HCT116 (cell line): ENCODE measurements at regions not wholly inside any gene's neighbourhood (a gene's known extent, or its start where the extent isn't known, plus 50 kb on each side); places are given as distances from the start of the nearest gene placed in this dataset.

Experiments
- ATAC-seq: fragments of 200-7000 bp; cut with Tn5 transposase; 2 replicates; pipeline ENCODE4 v1.9.1; 2020; ENCODE audit warnings: mild to moderate bottlenecking, moderate library complexity
- BruUV-seq: library from RNA; stranded (reverse); fragments of 400-500 nt; replicated peaks from 2 replicates; lab custom pipeline; 2021; lab: Mats Ljungman, UMichigan
- CTCF ChIA-PET: fragments of 300-600 bp; sonication (Branson Sonifier 250); formaldehyde crosslinking; loops from one replicate; lab custom pipeline; 2021; ENCODE audit warnings: antibody characterized with exemption; lab: Charles Lee
- POLR2A ChIA-PET: fragments of 300-600, 350-600 bp; sonication (Branson Sonifier 250); formaldehyde crosslinking; loops from one replicate; lab custom pipeline; 2021; ENCODE audit warnings: antibody characterized with exemption; lab: Charles Lee
- RAD21 ChIA-PET, 2 experiments: fragments of 300-600 bp; sonication (Branson Sonifier 250); formaldehyde crosslinking; loops; one replicate each; lab custom pipeline; 2023; ENCODE audit warnings: low total read pairs in 2 of 2; ENCODE audit not compliant: uncharacterized antibody in 2 of 2, unreplicated experiment in 2 of 2, low non-redundant PET in 1 of 2; lab: Charles Lee
- DNase-seq: peaks from one replicate; pipeline ENCODE4 v3.0.0-alpha.2; 2010; ENCODE audit warnings: low read depth, low spot score
- H2AFZ ChIP-seq: fragments of 200-600 bp; shearing (Covaris generic), sonication (generic); 2 replicates; pipeline ENCODE4 v1.6.1; 2017; ENCODE audit warnings: low read depth, mixed run types, mixed read lengths, antibody characterized with exemption, low read length; ENCODE audit not compliant: poor library complexity, severe bottlenecking
- H3K27ac ChIP-seq: 2 replicates; pipeline ENCODE4 v1.5.1; 2012; ENCODE audit warnings: low read depth, low read length
- H3K27me3 ChIP-seq: fragments of 200-600 bp; sonication (generic); 2 replicates; pipeline ENCODE4 v1.6.1; 2016; ENCODE audit warnings: mixed run types, low read length, mixed read lengths; ENCODE audit not compliant: insufficient read depth
- H3K36me3 ChIP-seq, 2 experiments: fragments of 200-500 bp in 1 of 2; fragments of 200-600 bp in 1 of 2; sonication (Bioruptor generic) in 1 of 2; sonication (generic) in 1 of 2; 2 replicates each; pipeline versions ENCODE4 v1.5.1 to v1.6.1; 2014 to 2016; ENCODE audit warnings: low read length in 2 of 2, inconsistent platforms in 1 of 2, mixed read lengths in 1 of 2, mixed run types in 1 of 2; ENCODE audit not compliant: insufficient read depth in 2 of 2, control insufficient read depth in 1 of 2
- H3K4me1 ChIP-seq, 2 experiments: fragments of 200-600 bp in 1 of 2; sonication (generic) in 1 of 2; 2 replicates each; pipeline versions ENCODE4 v1.5.1 to v1.6.1; 2012 to 2017; ENCODE audit warnings: low read length in 2 of 2, inconsistent platforms in 1 of 2, mild to moderate bottlenecking in 1 of 2, mixed read lengths in 1 of 2, mixed run types in 1 of 2, moderate library complexity in 1 of 2; ENCODE audit not compliant: insufficient read depth in 2 of 2, control insufficient read depth in 1 of 2
- H3K4me2 ChIP-seq: fragments of 200-600 bp; sonication (generic); 2 replicates; pipeline ENCODE4 v1.6.1; 2017; ENCODE audit warnings: mixed run types, low read length, mixed read lengths
- H3K4me3 ChIP-seq, 2 experiments: fragments of 200-600 bp in 1 of 2; sonication (generic) in 1 of 2; replicated peaks in 1 of 2; 2 replicates each; pipeline ENCODE4 v1.5.1; 2011 to 2016; ENCODE audit warnings: low read length in 2 of 2, control low read depth in 1 of 2, low read depth in 1 of 2, mild to moderate bottlenecking in 1 of 2, mixed read lengths in 1 of 2, mixed run types in 1 of 2
- H3K79me2 ChIP-seq: fragments of 200-600 bp; sonication (generic); 2 replicates; pipeline ENCODE4 v1.6.1; 2017; ENCODE audit warnings: mild to moderate bottlenecking, mixed run types, low read length, moderate library complexity, mixed read lengths; ENCODE audit not compliant: insufficient read depth
- H3K9ac ChIP-seq: fragments of 200-600 bp; sonication (generic); 2 replicates; pipeline ENCODE4 v1.6.1; 2016; ENCODE audit warnings: low read length, mixed read lengths
- H3K9me2 ChIP-seq: fragments of 200-600 bp; sonication (generic), shearing (Covaris generic); 2 replicates; pipeline ENCODE4 v1.6.1; 2017; ENCODE audit warnings: mixed run types, mild to moderate bottlenecking, moderate library complexity; ENCODE audit not compliant: insufficient read depth
- H3K9me3 ChIP-seq, 2 experiments: fragments of 200-500 bp in 1 of 2; fragments of 200-600 bp in 1 of 2; sonication (Bioruptor generic) in 1 of 2; sonication (generic) in 1 of 2; 2 replicates each; pipeline ENCODE4 v1.6.1; 2014 to 2017; ENCODE audit warnings: low read length in 2 of 2, mixed read lengths in 2 of 2, inconsistent platforms in 1 of 2, low read depth in 1 of 2, mild to moderate bottlenecking in 1 of 2, mixed run types in 1 of 2, moderate library complexity in 1 of 2; ENCODE audit not compliant: control insufficient read depth in 1 of 2, insufficient read depth in 1 of 2
- H4K20me1 ChIP-seq: fragments of 200-600 bp; sonication (generic), shearing (Covaris generic); 2 replicates; pipeline ENCODE4 v1.6.1; 2017; ENCODE audit warnings: mixed run types, mild to moderate bottlenecking, moderate library complexity; ENCODE audit not compliant: insufficient read depth
- CBX3 ChIP-seq: IDR thresholded peaks from 2 replicates; pipeline ENCODE4 v1.6.1; 2012; ENCODE audit warnings: low read depth
- CEBPB ChIP-seq: IDR thresholded peaks from 2 replicates; pipeline ENCODE4 v1.6.1; 2012; ENCODE audit warnings: low read depth
- EGR1 ChIP-seq: IDR thresholded peaks from 2 replicates; pipeline ENCODE4 v1.6.1; 2012; ENCODE audit warnings: low read depth
- EZH2 ChIP-seq: fragments of 200-600 bp; sonication (generic); IDR thresholded peaks from 2 replicates; pipeline ENCODE4 v1.6.1; 2017; ENCODE audit warnings: antibody characterized with exemption, mixed run types
- EZH2phosphoT487 ChIP-seq: fragments of 200-600 bp; IDR thresholded peaks from 2 replicates; pipeline ENCODE4 v1.6.1; 2018; ENCODE audit warnings: antibody characterized with exemption, borderline replicate concordance
- SIN3A ChIP-seq: IDR thresholded peaks from 2 replicates; pipeline ENCODE4 v1.6.1; 2012; ENCODE audit warnings: low read depth
- SP1 ChIP-seq: IDR thresholded peaks from 2 replicates; pipeline ENCODE4 v1.6.1; 2012; ENCODE audit warnings: low read depth
- SRF ChIP-seq: IDR thresholded peaks from 2 replicates; pipeline ENCODE4 v1.6.1; 2012; ENCODE audit warnings: low read depth
- ZFX ChIP-seq: fragments of 450-650 bp; IDR thresholded peaks from 2 replicates; pipeline ENCODE4 v1.6.1; 2017
- ZNF274 ChIP-seq: fragments of 200-500 bp; sonication (Bioruptor generic); IDR thresholded peaks from 2 replicates; pipeline ENCODE4 v1.6.1; 2014; ENCODE audit warnings: mild to moderate bottlenecking, low read depth, low read length, inconsistent platforms
- intact Hi-C: fragments of 100-400 bp; cut with micrococcal nuclease; formaldehyde crosslinking; loops from 2 replicates; pipeline ENCODE4 v1.10.0; 2022
- TF ChIP-seq, protein P1 (sequence below), 3 experiments: fragments of 200-600 bp in 1 of 3; sonication (generic) in 1 of 3; IDR thresholded peaks in 2 of 3; conservative IDR thresholded peaks in 1 of 3; 2 replicates each; pipeline ENCODE4 v1.5.1; 2012 to 2017; ENCODE audit warnings: low read depth in 2 of 3, low read length in 2 of 3, antibody characterized with exemption in 1 of 3, borderline replicate concordance in 1 of 3, control low read depth in 1 of 3, mild to moderate bottlenecking in 1 of 3, mixed read lengths in 1 of 3, mixed run types in 1 of 3, moderate library complexity in 1 of 3; ENCODE audit not compliant: insufficient read depth in 1 of 3
- TF ChIP-seq, protein P2 (sequence below): IDR thresholded peaks from 2 replicates; pipeline ENCODE4 v1.6.1; 2012

DNA sequence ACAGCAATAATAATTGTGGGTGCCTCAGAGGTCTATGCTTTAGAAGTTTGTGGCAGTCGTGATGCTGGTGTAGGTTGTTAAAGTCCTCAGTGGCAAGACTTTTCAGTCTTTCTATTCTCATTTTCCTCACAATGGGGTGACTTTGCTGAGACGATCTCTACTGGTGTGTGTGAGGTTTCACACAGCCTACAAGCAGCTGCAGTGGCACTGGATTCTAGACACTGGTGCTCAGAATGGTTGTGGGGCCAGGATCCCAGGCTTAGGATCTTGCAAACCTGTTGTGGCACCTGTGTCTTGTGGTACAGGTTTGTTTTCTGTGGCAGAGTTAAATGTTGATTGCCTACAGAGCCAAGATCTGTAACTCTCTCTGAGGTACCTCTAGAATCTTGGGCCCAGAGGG, 581.2 kb downstream of the PTPRC start:
- Histone ChIP-seq H4K20me1 (no peaks in the 10 kb centered on the region), H3K36me3 (no peaks in the 10 kb centered on the region), H3K4me1 (no peaks in the 10 kb centered on the region), H3K27me3 (no peaks in the 10 kb centered on the region), H3K27ac (no peak overlapping the region), H3K9ac (no peak overlapping the region)
- ChIA-PET POLR2A (no interaction called here), CTCF (no interaction called here)
- no peak for DNase-seq
- BruUV-seq: no TSS peak
- intact Hi-C loops: no loop called here
- TF ChIP-seq SRF (no peak), ZNF274 (no peak), ZFX (no peak), EZH2 (no peak), CEBPB (no peak), SIN3A (no peak)
- TF ChIP-seq, protein P1, sequence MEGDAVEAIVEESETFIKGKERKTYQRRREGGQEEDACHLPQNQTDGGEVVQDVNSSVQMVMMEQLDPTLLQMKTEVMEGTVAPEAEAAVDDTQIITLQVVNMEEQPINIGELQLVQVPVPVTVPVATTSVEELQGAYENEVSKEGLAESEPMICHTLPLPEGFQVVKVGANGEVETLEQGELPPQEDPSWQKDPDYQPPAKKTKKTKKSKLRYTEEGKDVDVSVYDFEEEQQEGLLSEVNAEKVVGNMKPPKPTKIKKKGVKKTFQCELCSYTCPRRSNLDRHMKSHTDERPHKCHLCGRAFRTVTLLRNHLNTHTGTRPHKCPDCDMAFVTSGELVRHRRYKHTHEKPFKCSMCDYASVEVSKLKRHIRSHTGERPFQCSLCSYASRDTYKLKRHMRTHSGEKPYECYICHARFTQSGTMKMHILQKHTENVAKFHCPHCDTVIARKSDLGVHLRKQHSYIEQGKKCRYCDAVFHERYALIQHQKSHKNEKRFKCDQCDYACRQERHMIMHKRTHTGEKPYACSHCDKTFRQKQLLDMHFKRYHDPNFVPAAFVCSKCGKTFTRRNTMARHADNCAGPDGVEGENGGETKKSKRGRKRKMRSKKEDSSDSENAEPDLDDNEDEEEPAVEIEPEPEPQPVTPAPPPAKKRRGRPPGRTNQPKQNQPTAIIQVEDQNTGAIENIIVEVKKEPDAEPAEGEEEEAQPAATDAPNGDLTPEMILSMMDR (IDR thresholded peaks at IDR 0.05 in 2 of 3, conservative IDR thresholded peaks at IDR 0.05 in 1 of 3; ENCODE audit: borderline replicate concordance in 1 of 3, insufficient read depth in 1 of 3, low read depth in 2 of 3, low read length in 2 of 3): no peak
- TF ChIP-seq, all 23 proteins: peak for 0
- no peaks in the 10 kb centered on the region for H3K9me2 ChIP-seq
- no peaks in the 10 kb centered on the region for H3K9me3 ChIP-seq
- no peak for ATAC-seq
- H3K79me2 ChIP-seq: no peaks in the 10 kb centered on the region
- RAD21 ChIA-PET: no interaction called here
- H3K4me2 ChIP-seq: no peak overlapping the region
- no peak overlapping the region for H2AFZ ChIP-seq
- H3K4me3 ChIP-seq: no peak overlapping the region

DNA sequence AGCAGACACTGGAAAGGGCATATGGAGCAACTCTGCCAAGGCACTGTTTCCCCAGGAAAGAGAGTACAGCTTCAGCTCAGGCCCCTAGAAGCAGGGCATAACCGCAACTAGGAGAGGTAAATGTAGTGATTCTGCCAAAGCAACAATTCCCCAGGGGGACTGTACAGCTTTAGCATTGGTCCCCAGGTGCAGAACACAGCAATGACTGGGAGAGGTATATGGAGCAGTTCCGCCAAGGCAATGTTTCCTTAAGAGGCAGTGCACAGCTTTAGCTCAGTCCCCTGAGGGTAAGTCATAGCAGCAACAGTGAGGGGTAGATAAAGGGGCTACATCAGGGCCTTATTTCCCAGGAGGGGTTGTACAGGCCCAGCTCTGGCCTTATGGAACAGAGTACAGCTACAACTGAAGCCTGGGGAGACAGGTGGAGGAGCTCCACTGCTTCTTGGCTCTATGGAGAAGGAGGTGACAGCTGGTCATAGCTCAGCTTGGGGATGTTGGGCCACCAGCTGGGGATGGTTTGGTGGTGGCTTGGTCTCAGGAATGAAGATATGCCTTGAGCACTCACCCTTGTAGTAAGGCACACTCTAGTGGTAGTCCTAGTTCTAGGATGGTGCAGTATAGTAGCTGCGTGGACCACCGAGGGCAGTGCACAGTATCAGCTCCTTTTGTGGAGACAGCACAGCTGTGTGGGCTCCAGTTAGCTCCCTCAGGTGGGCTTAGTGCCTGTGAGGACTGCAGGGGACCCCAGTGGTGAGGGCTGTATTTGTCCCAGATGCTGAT, 582.7 kb downstream of the PTPRC start:
- Histone ChIP-seq H3K27me3 (no peaks in the 10 kb centered on the region), H3K27ac (no peak overlapping the region), H2AFZ (no peak overlapping the region), H3K9ac (no peak overlapping the region), H3K4me3 (no peak overlapping the region), H4K20me1 (no peaks in the 10 kb centered on the region), H3K4me1 (no peaks in the 10 kb centered on the region), H3K4me2 (no peak overlapping the region), H3K9me3 (no peaks in the 10 kb centered on the region), H3K36me3 (no peaks in the 10 kb centered on the region), H3K9me2 (no peaks in the 10 kb centered on the region), H3K79me2 (no peaks in the 10 kb centered on the region)
- ATAC-seq: no peak; the same call in 1 of the 2 replicates
- intact Hi-C loops: no loop called here
- no TSS peak for BruUV-seq
- ChIA-PET POLR2A (no interaction called here), RAD21 (no interaction called here), CTCF (interaction anchor here (1.4 kb wide), 1 partner anchor 465 kb away, joined by 4 read pairs; no protein-coding TSS in a partner anchor)
- no peak for DNase-seq
- TF ChIP-seq, protein P2, sequence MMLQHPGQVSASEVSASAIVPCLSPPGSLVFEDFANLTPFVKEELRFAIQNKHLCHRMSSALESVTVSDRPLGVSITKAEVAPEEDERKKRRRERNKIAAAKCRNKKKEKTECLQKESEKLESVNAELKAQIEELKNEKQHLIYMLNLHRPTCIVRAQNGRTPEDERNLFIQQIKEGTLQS: no peak
- TF ChIP-seq, protein P1 (IDR thresholded peaks at IDR 0.05 in 2 of 3, conservative IDR thresholded peaks at IDR 0.05 in 1 of 3; ENCODE audit: borderline replicate concordance in 1 of 3, insufficient read depth in 1 of 3, low read depth in 2 of 3, low read length in 2 of 3): no peak
- TF ChIP-seq SP1 (no peak), CBX3 (no peak), EZH2phosphoT487 (no peak), EGR1 (no peak)
